Eye (tissue), 1 donor: ENCODE measurements at regions not wholly inside any gene's neighbourhood (a gene's known extent, or its start where the extent isn't known, plus 50 kb on each side); places are given as distances from the start of the nearest gene placed in this dataset.

ENCODE experiments used
- DNase-seq: peaks from one replicate; pipeline ENCODE4 v3.0.0-alpha.2; 2015

DNA sequence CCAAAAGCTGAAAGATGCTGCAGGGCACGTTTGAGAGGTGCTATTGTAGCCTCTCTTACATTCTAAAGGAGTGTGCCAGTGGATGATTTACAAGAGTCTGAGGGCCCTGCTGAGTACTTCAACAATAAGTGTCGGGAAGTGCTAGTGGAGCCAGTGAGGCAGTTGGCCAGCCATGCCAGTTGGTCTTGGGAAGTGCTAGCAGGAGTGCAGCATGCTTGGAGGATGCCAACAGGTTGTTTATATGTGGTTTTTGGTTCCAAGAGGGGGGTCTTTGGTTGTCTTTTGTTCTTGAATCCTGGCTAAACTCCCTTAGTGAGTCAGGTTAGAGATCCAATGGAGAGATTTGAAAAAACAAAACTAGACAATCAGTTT lies 335.3 kb downstream of the PABPC4L start:
- DNase-seq = no peak

DNA sequence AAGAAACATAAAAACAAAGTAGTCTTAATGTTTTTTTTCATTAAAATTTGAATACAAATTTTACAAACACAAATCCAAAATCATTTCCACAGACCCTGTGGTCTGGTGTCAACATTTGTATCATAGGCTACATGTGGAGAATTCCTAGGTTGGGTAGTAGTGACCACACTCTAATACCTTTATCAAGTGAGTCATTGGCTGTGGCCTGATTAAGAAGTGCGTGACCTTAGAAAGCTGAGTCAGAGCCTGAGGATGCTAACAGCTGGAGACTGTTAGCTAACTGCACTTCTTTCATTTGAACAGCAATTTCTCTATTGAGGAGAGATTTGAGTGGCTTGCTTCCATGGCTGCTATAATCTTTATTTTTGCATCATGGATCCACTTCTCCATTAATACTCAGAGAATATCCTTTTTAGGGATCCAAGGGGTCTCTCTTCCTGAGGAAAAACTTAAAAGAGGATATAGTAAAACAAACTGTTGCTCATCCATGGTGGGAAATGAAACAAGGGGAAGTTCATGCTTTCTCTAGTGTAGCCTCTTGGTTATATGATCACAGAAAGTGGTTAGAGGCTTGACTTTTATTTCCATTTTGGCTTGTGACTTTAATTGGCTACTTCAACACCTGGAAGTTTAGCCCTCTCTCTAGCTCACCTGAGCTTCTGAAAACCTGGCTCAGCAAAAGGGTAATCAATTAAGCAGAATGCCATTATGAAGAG lies 335.8 kb downstream of the PABPC4L start:
- DNase-seq = peak; percentile 26

DNA sequence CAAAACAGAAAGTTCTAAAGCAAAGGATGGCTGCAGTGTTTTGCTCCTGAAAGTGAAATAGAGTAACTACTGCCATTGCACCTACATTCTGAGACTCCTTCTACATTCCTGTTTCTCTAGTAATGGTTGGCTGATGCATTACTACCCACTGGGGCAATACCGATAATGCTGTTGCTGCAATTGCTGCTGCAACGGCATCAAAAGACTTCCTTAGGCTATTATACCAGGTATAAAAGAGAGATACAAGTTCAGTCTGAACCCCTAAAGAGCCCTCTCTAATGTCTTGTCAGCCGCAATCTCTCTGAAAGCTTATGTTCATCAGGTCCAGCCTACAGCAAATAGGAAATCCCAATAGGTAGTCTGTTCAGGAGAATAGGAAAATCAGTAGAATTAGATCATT lies 338.4 kb downstream of the PABPC4L start:
- no peak for DNase-seq

DNA sequence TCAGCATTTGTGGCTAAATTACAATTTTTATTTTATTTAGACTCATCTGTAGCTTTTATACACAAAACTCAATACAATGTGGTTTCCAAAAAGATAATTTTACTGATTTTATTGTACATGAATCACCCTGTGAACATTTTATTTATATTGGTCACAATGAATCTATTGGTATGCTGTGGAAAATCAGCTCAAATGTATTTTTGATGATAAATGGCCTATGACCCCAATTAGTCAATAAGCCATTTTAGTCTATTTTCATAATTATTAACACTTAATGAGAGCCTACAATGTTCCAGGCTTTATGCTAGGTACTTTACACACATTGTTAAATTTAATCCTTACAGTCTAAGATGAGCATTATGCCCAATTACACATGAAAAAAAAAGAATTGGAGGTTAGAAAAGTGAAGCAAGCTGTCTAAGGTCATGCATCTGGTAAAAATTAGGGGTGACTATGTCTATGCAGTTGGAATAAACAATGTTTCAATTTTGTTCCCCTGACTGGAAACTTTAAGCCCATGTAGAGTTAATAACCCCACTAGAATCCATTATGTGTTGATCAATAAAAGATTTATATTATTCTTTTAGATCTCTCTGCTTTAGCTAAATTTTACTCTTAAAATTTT lies 344.7 kb downstream of the PABPC4L start:
- DNase-seq = no peak

DNA sequence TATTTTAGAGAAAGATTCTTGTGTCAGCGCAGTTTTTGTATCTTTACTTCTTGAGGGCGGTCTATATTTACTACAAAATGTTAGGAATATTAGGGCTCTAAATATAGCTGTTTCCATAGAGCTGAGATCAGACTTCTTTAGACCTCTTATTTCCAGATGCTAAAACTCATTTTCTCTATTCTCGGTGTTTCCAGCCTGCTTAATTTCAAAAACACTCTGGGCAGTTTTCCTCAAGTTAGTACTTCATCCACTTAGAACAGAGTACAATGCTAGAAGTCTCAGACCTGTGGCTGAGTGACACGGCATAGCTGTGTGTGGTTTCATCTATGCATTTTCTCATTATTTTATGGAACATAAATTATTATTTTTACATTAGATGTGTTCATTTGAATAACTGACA lies 346.6 kb downstream of the PABPC4L start:
- DNase-seq = no peak

DNA sequence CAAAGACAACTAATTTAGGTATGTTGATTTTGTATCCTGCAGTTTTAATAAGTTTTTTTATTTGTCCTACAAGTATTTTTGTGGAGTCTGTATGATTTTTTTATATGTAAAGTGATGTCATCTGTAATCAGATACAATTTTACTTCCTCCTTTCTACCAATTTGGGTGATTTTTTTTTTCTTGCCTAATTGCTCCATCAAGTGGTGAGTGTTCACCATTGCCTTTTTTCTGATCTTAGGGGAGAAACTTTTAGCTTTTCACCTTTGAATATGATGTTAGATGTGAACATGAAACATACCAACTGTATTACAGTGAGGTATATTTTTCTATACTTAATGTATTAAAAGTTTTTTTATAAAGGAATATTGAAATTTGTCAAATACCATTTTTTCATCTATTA lies 362.3 kb downstream of the PABPC4L start:
- no peak for DNase-seq

DNA sequence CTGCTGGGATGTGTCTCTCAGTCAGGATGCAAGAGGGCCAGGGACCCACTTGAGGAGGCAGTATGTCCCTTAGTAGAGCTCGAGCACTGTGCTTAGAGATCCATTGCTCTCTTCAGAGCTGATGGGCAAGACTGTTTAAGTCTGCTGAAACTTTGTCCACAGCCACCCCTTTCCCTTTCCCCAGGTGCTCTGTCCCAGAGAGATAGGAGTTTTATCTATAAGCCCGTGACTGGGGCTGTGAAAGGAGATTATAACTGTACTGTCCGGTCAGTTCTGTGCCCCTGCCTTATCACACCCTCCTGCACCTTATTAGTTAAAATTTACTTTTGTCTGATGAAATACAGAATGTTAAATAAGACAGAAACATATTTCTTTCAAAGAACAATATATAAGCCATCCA lies 378.4 kb downstream of the PABPC4L start:
- DNase-seq = no peak

DNA sequence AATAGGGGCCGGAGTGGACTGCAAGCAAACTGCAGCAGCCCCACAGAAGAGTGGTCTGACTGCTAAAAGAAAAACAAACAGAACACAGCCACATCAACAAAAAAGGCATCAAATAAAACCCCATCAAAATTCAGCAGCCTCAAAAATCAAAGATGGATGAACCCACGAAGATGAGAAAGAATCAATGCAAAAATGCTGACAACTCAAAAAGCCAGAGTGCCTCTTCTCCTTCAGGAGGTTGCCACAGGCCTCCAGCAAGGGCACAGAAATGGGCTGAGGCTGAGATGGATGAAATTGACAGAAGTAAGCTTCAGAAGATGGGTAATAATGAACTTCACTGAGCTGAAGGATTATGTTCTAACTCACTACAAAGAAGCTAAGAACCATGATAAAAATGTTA lies 388.6 kb downstream of the PABPC4L start:
- no peak for DNase-seq

DNA sequence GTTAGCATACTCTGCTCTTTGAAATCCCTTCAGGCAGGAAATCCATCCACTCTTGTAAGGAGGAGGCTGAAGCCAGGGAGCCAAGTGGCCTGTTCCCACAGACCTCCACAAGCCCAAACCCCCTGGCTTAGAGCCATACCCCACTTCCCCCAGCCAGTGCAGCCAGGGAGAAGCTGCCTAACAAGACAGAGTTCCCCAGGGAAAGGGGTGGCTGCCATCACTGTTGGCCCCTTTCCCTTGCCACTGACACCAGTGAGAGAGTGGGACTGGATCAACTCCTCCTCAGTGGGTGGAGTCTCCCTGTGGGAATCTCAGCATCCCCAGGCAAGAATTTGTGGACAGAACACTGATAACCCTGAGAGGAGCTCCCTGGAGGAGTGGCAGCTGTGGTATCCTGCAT lies 389.4 kb downstream of the PABPC4L start:
- no peak for DNase-seq

DNA sequence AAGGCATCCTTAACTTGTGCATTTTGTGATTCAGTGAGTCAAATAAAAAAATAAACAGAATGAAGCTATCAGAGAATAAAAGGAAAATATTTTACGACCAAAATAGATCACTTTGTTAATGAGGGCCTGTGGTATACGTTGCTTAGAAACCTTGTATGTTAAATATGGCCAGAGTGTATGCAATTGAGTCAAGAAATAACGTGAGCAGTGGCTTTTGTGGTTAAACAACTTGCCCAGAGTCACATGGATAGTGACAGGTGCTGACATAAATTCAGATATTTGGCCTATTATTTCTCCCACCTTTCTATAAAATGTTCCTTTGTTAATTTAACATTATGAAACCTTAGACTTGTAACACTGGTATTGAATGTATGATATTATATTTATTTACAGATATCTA lies 393.4 kb downstream of the PABPC4L start:
- no peak for DNase-seq

DNA sequence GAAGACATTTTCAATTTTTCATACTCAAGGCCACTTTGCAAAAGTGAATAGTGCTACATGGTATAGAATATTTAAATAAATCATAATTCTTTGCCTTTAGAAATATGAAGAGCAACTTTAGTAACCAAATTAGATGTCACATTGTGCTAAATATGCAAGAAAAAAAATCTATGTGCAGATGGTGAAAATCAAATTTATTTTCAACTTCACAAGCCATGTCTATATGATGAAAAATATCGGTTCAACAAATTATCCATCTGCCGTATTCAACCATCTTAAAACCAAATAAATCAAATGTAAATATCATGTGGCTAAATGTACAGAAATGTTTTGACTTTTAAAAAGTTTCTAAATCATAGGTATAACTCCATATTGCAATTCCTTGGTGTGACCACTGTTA lies 398.2 kb downstream of the PABPC4L start:
- DNase-seq = no peak

DNA sequence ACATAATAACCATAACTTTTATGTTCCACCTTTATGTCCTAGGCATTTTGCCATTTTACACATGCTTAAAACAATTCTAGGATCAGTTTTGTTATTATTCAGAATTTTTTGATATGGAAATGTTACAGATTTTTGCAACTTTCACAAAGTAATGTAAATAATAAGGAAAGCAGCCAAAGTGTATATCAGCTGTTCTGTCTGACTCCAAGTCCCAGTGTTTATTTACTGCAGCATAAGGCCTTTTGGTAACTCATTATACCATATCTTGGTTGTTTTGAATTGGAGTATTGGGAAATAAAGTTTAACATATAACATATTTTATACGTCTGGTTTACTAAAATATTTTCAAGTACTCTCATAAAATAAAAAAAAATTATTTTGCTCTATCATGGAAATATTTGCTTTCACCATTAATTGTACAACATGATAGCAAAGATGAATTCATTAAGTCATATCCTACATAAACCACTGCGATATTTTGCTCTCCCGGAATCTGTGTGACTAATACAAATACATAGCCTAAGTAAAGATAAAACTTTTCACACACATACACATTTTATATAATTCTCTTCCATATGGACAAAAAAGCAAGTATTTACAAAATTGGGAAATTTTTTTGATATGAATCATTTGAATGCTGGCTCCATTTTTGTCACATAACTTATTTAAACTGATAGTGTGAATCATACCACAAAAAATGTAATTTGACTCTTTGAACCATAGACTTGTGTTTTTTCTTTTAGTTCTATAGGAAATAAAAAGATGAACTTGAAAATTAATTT lies 399.0 kb downstream of the PABPC4L start:
- peak; percentile 39 for DNase-seq

DNA sequence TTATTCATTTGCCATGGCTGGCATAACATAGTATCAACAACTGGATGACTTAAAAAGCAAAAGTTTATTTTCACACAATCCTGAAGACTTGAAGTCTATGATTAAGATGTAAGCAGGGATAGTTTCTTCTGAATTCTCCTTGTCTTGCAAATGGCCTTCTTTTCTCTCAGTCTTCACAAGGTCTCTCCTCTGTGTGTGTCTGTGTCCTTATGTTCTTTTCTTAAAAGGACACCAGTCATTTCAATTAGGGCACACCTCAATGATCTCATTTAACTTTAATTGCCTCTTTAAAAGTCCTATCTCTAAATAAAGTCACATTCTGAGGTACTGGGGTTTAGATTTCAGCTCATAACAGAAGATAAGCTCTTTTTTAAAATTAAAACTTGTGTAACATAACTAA lies 399.7 kb downstream of the PABPC4L start:
- peak; percentile 81 for DNase-seq

DNA sequence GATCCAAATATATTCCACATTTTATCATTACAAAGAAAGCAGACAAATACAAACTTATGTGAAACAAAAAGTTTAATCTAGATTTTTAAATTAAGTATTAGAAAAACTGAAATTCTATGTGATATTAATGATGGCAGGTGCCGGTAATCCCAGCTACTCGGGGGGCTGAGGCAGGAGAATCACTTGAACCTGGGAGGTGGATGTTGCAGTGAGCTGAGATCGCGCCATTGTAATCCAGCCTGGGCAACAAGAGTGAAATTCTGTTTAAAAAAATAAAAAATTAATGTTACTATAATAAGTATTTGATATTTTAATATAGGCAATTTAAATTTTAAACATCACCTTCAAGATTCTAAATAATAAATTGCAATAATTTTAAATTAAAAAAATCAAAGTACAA lies 400.6 kb downstream of the PABPC4L start:
- DNase-seq = no peak

DNA sequence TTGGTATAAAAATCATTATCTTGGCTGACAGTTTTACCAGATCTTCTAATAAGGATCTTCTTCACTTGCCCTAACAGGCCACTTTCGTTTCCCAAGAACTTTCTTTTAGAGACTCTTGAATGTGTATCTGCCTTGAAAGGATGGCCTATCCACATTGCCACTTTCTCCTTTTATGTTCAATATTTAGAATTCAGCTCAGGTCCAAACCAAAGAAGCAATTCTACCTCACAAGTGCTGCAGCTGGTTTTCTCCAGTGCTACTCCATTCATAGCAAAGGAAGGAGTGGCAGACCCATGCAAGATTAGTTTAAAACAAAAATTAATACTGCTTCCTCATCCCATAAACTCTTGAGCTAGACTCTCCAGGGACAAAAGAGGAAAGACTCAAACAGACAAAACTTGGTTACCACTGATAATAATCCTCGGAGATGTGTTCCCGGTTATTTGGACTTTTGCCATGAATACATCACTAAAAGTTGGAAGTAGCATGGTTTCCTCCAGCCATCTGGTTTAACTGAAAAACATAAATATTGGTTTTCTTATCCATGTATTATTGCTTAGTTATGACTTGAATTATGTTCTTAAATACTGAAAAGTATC lies 401.8 kb downstream of the PABPC4L start:
- no peak for DNase-seq

DNA sequence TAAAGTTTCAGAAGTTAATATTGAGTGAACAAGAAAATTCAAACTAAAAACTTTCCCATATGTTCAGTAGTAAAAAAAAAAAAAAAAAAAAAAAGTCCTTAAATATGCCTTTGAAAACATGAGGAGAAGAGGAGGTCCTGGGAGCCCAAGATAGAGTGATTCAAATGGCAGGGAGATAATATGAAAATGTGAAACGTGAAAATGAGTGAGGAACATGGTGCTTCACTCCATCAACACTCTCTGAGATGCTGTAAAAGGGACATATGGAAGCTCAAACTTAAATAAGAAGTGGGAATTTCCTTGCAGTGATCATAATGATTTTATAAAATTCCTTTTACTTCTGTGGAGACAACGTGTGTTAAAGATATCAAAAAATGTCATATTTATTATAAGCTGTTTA lies 423.9 kb downstream of the PABPC4L start:
- DNase-seq = no peak

DNA sequence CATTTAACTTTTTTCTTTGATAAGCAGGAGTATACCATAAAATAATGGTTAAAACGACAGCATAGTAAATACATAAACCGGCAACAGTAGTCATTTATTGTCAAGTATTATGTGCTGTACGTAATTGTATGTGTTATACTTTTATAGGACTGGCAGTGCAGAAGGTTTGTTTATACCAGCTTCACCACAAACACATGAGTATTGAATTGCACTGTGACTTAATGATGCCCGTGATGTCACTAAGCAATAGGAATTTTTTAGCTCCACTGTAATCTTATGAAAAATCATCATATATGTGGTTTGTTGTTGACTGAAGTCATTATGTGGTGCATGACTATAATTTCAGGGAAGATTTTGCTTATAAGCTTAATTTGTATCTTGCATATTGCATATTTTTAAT lies 424.6 kb downstream of the PABPC4L start:
- no peak for DNase-seq

DNA sequence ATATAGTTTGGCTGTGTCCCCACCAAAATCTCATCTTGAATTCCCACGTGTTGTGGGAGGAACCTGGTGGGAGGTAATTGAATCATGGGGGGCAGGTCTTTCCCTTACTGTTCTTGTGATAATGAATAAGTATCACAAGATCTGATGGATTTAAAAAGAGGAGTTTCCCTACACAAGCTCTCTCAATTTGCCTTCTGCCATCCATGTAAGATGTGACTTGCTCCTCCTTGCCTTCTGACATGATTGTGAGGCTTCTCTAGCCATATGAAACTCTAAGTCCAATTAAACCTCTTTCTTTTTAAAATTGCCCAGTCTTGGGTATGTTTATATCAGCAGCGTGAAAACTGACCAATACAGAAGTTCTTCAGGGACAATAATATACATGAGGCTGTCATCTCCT lies 425.1 kb downstream of the PABPC4L start:
- no peak for DNase-seq

DNA sequence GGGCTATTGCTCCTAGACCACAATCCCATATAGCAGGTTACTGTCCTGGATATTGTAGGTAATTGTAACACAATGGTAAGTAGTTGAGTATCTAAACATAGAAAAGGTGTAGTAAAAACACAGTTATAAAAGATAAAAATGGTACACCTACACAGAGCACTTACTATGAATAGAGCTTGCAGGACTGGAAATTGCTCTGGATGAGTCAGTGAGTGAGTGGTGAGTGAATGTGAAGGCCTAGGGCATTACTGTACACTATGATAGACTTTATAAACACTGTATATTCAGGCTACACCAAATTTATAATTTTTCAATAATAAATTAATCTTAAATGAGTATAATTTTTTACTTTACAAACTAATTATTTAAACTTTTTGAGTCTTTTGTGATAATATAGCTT lies 425.7 kb downstream of the PABPC4L start:
- DNase-seq = no peak

DNA sequence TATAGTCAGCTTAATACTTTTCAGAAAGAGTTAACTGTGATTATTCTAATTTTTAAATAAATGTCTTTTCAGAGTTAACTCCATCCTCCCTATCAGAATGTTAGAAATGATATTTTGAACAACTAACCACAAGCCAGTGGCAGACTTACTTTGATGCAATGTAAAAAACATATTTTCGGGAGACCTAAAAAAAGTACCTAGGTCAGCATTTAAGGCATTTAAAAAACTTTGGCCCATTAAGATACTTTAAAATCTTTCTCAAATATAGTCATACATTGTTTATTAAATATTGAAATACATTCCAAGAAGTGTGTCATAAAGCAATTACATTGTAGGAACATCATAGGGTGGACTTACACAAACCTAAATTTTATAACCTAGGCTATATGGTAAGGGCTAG lies 426.1 kb downstream of the PABPC4L start:
- DNase-seq = no peak

DNA sequence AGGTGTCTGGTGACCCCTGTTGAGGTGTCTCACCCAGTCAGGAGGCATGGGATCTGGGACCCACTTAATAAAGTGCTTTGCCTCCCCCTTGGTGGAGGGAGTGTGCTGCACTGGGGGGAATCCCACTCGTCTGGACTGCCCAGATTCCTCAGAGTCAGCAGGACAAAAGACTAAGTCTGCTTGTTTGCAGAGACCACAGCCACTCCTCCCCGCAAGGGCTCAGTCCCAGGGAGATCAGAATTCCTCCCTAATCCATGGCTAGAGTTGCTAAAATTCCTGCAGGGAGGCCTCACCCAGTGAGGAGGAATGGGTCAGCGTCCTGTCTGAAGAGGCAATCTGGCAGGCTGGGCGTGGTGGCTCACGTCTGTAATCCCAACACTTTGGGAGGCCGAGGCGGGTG lies 442.2 kb downstream of the PABPC4L start:
- DNase-seq = no peak

DNA sequence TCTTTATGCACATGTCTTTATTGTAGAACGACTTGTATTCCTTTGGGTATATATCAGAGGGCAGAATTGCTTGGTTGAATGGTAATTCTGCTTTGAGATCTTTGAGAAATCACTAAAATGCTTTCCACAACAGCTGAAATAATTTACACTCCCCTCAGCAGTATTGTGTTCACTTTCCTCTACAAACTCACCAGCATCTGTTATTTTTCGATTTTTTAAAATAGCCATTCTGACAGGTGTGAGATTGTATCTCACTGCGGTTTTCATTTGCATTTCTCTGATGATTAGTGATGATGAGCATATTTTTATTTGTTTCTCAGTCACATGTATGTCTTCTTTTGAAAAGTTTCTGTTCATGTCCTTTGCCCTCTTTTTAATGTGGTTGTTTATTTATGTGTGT lies 459.8 kb downstream of the PABPC4L start:
- DNase-seq = no peak

DNA sequence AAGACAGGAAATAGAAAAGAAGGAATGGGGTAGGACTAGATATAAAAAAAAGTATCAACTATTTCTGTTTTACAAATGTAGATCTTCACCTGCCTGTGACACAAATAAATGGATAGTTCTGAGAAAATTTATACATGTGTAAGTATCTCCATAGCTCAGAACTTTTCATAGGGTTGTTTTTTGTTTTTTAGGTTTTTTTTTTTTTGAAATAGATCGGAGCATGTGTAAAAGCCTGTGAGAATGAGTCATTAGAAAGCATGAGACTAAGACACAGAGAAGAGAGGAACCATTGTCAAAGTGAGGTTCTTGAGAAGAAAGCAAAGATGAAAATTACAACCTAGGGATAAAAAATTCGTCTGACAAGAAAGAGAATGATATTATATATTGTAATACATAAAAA lies 481.6 kb downstream of the PABPC4L start:
- DNase-seq = no peak

DNA sequence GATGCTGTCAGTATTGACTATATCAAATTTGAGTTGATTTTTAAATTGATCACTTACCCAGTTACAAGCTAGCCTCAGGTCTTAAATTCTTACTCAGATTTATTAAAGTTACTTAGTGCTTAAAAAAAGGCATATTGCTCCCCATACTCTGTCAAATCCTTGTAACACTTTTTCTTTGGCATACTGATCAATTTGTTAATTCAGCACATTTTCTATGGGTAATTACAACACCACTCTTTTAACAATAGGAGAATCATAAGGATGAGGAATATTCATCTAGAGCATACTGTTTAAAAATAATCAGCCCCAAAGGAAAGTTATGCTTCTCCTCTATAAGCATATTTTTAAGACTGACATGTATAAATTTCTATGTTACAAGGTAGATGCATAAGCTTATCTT lies 482.5 kb downstream of the PABPC4L start:
- DNase-seq = no peak
